ENCODE measurements at regions not wholly inside any gene's neighbourhood (a gene's known extent, or its start where the extent isn't known, plus 50 kb on each side); places are given as distances from the start of the nearest gene placed in this dataset.

DNA sequence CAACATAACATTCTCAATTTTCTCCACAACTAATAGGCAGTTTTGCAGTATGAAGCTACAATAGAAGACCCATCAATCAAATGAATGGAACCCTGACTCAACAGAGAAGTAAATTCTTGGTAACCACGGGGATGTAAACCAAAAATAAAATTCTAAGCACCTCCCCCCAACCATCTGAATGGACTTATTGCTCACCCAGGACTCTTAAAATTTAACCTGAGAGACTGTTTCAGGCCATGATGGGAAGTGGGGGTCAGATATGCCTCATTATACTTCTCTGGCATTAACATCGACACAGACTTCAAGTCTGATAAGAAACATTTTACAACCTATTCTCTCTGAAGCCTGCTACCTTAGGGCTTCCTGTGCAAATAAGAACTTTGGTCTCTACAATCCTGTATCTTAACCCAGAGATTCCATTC lies 620.9 kb downstream of the TLL1 start:
- no peak overlapping the region for H3K4me3 ChIP-seq (ENCODE audit: low read depth, low read length)
- no peaks in the 10 kb centered on the region for H3K36me3 ChIP-seq (ENCODE audit: control insufficient read depth, insufficient read depth, low read length)
- TF ChIP-seq, protein P1, sequence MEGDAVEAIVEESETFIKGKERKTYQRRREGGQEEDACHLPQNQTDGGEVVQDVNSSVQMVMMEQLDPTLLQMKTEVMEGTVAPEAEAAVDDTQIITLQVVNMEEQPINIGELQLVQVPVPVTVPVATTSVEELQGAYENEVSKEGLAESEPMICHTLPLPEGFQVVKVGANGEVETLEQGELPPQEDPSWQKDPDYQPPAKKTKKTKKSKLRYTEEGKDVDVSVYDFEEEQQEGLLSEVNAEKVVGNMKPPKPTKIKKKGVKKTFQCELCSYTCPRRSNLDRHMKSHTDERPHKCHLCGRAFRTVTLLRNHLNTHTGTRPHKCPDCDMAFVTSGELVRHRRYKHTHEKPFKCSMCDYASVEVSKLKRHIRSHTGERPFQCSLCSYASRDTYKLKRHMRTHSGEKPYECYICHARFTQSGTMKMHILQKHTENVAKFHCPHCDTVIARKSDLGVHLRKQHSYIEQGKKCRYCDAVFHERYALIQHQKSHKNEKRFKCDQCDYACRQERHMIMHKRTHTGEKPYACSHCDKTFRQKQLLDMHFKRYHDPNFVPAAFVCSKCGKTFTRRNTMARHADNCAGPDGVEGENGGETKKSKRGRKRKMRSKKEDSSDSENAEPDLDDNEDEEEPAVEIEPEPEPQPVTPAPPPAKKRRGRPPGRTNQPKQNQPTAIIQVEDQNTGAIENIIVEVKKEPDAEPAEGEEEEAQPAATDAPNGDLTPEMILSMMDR (IDR thresholded peaks at IDR 0.05; ENCODE audit: insufficient read depth, low read length, severe bottlenecking) = no peak
- no peak for FAIRE-seq
- no peaks in the 10 kb centered on the region for H3K27me3 ChIP-seq (ENCODE audit: control insufficient read depth, insufficient read depth, low read length)
- DNase-seq (ENCODE audit: low read depth) = no peak

DNA sequence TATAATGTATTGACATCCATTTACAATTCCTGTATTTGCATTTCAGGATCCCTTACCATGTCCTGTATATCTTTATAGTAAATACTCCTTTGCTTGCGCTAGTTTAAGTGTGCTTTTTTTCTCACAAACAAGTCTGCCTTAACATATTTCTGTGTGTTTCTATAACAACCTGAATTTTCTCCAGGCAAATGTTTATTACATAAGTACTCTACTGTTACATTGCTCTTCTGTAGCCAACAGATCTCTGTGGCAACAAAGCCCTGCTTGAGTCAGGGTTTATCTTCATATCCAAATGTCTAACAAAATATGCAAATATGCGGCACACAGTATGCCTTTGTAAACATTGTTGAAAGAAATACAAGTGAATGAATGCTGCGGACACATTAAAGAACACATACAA lies 625.5 kb downstream of the TLL1 start:
- FAIRE-seq (no peak), DNase-seq (ENCODE audit: low read depth) (no peak)
- H3K36me3 ChIP-seq (ENCODE audit: control insufficient read depth, insufficient read depth, low read length) = no peaks in the 10 kb centered on the region
- no peak overlapping the region for H3K4me3 ChIP-seq (ENCODE audit: low read depth, low read length)
- no peaks in the 10 kb centered on the region for H3K27me3 ChIP-seq (ENCODE audit: control insufficient read depth, insufficient read depth, low read length)
- TF ChIP-seq, protein P1 (IDR thresholded peaks at IDR 0.05; ENCODE audit: insufficient read depth, low read length, severe bottlenecking) = no peak

DNA sequence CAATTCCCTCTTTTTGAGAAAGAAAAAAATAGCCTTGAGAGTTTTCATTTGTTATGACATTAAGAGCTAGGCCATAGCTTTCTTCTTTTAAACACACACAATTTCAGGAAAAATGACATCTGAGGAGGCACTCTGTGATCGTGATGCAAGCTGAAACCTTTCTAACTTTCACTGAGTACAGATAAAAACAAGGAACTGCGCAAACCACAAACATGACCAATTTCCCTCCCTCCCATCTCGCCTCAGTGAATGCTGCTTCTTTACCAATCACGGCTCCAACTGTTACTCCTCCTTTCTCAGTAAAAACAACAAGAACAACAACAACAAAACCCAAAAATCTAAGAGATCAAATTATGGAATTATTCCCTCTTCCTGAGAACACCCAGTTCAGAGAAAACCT lies 626.8 kb downstream of the TLL1 start:
- no peak for DNase-seq (ENCODE audit: low read depth)
- TF ChIP-seq, protein P1 (IDR thresholded peaks at IDR 0.05; ENCODE audit: insufficient read depth, low read length, severe bottlenecking) = no peak

DNA sequence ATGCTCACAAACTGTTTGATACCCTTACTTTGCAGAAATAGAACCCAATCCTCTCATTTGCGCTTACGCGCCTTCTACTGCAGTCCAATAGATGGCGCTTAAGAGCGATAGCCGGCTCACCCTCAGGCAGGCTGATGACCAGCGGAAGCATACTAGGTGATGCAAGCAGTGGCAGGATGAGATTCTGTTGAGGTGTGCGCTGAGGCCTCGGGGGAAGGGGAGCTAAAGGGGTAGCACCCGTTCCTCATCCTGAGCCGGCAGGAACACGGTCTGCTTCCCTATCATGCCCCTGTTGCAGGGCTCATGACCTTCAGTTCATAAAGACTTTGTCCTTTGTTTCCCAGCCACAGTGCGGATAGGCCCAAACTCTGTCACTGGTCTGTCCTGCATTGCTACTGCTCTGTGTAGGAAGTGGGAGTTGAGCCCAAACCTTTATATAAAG lies 628.9 kb downstream of the TLL1 start:
- TF ChIP-seq, protein P1 (IDR thresholded peaks at IDR 0.05; ENCODE audit: insufficient read depth, low read length, severe bottlenecking) = peak; percentile 65
- DNase-seq (ENCODE audit: low read depth) (peak; percentile 49), FAIRE-seq (peak; percentile 76)
- H3K36me3 ChIP-seq (ENCODE audit: control insufficient read depth, insufficient read depth, low read length) = no peaks in the 10 kb centered on the region
- no peaks in the 10 kb centered on the region for H3K27me3 ChIP-seq (ENCODE audit: control insufficient read depth, insufficient read depth, low read length)
- no peak overlapping the region for H3K4me3 ChIP-seq (ENCODE audit: low read depth, low read length)

More for the DNA sequence above, 626.8 kb downstream of the TLL1 start:
- peak; percentile 28 for FAIRE-seq
- H3K36me3 ChIP-seq (ENCODE audit: control insufficient read depth, insufficient read depth, low read length) = no peaks in the 10 kb centered on the region
- no peaks in the 10 kb centered on the region for H3K27me3 ChIP-seq (ENCODE audit: control insufficient read depth, insufficient read depth, low read length)
- no peak overlapping the region for H3K4me3 ChIP-seq (ENCODE audit: low read depth, low read length)

DNA sequence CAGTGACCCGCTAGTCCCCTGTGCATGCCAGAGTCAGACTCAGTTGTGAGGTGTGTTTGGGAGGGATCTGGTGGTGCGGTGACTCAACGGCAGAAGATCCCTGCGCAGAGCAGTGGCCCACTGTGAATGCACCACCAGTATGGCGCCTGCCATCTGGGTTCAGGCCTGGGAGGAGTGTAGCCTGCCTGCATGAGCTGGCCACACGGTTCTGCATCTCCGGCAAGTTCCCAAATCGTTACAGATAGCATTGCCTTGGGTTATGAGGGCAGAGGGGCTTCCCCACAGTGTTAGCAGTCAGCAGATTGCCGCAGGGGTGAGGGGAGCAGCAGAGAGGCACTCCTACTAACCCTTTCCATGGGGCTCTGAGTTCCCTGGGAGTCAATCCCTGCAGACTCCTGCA lies 629.6 kb downstream of the TLL1 start:
- FAIRE-seq (no peak), DNase-seq (ENCODE audit: low read depth) (no peak)
- no peaks in the 10 kb centered on the region for H3K36me3 ChIP-seq (ENCODE audit: control insufficient read depth, insufficient read depth, low read length)
- TF ChIP-seq, protein P1 (IDR thresholded peaks at IDR 0.05; ENCODE audit: insufficient read depth, low read length, severe bottlenecking) = no peak
- no peak overlapping the region for H3K4me3 ChIP-seq (ENCODE audit: low read depth, low read length)
- H3K27me3 ChIP-seq (ENCODE audit: control insufficient read depth, insufficient read depth, low read length) = no peaks in the 10 kb centered on the region

DNA sequence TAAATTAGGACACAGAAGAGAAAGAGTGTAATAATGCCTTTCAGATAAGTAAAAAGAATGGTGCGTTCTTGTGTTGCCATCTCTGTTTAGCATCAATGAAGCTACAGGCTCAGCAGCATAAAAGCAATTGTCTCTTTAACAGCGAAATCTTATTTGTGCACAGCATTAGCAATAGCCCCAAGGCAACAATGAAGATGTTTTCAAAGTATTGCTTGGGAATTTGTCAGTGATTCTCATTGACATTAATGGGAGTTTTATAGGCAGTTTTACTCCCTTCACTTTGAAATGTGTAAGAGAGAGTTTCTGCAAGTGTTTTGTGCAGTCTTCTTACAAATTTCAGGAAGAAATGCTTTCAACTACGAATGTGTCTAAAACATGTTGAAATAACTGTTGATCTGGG lies 633.0 kb downstream of the TLL1 start:
- Histone ChIP-seq H3K4me3 (ENCODE audit: low read depth, low read length) (no peak overlapping the region), H3K27me3 (ENCODE audit: control insufficient read depth, insufficient read depth, low read length) (no peaks in the 10 kb centered on the region), H3K36me3 (ENCODE audit: control insufficient read depth, insufficient read depth, low read length) (no peaks in the 10 kb centered on the region)
- TF ChIP-seq, protein P1 (IDR thresholded peaks at IDR 0.05; ENCODE audit: insufficient read depth, low read length, severe bottlenecking) = no peak
- FAIRE-seq (no peak), DNase-seq (ENCODE audit: low read depth) (no peak)
